NB4 (cell line): ENCODE measurements at regions not wholly inside any gene's neighbourhood (a gene's known extent, or its start where the extent isn't known, plus 50 kb on each side); places are given as distances from the start of the nearest gene placed in this dataset.

Experiments used
- CTCF ChIP-seq: IDR thresholded peaks from one replicate; pipeline ENCODE4 v1.5.1; 2012; ENCODE audit warnings: low read depth, low read length
- MAX ChIP-seq: IDR thresholded peaks from 2 replicates; pipeline ENCODE4 v1.6.1; 2011; ENCODE audit warnings: low read depth, low read length
- MYC ChIP-seq: IDR thresholded peaks from 2 replicates; pipeline ENCODE4 v1.6.1; 2011; ENCODE audit warnings: low read depth, low read length
- POLR2A ChIP-seq: IDR thresholded peaks from 2 replicates; pipeline ENCODE4 v1.6.1; 2011; ENCODE audit warnings: mild to moderate bottlenecking; ENCODE audit not compliant: insufficient read length; ENCODE audit errors: extremely low read depth

DNA sequence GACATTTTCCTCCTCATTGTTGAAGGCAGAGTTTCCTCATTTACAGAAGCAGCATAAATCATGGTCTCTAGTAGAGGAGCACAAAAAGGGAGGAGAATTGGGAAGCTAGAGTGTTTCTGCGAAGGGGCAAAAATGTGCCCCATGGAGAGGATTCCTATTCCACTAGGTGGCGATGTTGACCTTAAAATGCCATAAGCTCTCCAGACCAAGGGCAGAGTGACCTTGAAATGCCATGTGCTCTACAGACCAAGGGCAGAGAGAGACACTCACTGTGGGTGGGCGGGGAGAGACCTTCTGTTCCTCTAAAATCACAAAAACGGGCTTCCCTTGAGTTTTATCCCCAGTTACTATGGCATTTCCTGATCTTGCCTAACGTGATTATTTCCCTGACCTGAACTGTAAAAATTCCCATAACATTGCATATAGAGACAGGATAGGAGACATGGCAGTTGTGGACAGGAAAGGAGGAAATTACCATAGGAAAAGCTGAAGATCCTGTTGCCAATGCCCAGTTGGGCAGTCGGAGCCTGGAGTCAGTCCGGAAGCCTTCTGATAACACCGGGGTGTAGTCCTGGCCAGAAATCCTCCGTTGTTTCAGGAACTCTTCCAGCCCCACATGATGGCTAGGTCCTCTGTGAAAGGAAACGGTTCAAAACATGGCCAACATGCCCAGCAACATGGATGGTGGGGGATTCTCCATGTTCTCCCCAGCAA lies 567.7 kb downstream of the MAGEB5 start:
- peak; percentile 80 for TF ChIP-seq MAX
- peak; percentile 22 for TF ChIP-seq CTCF
- no peak for TF ChIP-seq POLR2A
- TF ChIP-seq MYC: peak; percentile 74
